ENCODE measurements at regions not wholly inside any gene's neighbourhood (a gene's known extent, or its start where the extent isn't known, plus 50 kb on each side); places are given as distances from the start of the nearest gene placed in this dataset.
A peak's percentile ranks its signal among the peaks of the same experiment; 100 is the strongest.

DNA sequence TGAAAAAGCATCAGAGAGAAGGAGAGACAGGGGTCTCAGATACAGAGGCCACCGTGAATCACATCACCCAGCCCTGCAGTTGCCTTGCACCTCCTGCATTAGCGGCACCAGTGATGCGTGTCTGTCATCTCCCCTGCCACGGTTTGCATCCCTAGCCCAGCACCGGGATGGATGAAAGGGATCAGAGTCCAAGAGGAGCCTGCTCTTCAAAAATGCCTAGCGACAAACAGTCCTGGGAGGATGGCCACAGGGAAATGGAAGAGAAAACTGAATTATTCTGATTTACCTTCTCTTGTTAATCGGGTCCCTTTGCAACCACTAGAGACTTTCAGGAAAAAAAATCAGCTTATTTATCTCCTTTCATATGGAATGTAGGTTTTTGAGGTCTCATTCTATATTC, 495.6 kb upstream of the KIRREL3 start:
- TF ChIP-seq, protein P1, sequence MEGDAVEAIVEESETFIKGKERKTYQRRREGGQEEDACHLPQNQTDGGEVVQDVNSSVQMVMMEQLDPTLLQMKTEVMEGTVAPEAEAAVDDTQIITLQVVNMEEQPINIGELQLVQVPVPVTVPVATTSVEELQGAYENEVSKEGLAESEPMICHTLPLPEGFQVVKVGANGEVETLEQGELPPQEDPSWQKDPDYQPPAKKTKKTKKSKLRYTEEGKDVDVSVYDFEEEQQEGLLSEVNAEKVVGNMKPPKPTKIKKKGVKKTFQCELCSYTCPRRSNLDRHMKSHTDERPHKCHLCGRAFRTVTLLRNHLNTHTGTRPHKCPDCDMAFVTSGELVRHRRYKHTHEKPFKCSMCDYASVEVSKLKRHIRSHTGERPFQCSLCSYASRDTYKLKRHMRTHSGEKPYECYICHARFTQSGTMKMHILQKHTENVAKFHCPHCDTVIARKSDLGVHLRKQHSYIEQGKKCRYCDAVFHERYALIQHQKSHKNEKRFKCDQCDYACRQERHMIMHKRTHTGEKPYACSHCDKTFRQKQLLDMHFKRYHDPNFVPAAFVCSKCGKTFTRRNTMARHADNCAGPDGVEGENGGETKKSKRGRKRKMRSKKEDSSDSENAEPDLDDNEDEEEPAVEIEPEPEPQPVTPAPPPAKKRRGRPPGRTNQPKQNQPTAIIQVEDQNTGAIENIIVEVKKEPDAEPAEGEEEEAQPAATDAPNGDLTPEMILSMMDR (IDR thresholded peaks at IDR 0.05): no peak
- H3K9me3 Mint-ChIP-seq (ENCODE audit: unreplicated experiment): peaks cover 7% of the 10 kb centered on the region
- DNase-seq (ENCODE audit: extremely low spot score, unreplicated experiment): no peak
- no peaks in the 10 kb centered on the region for H3K27me3 Mint-ChIP-seq (ENCODE audit: unreplicated experiment)
- no peaks in the 10 kb centered on the region for H3K36me3 Mint-ChIP-seq (ENCODE audit: unreplicated experiment)
- no peak overlapping the region for H3K4me3 Mint-ChIP-seq (ENCODE audit: unreplicated experiment)
- H3K27ac Mint-ChIP-seq (ENCODE audit: unreplicated experiment): no peak overlapping the region
- H3K4me1 Mint-ChIP-seq (ENCODE audit: unreplicated experiment): no peaks in the 10 kb centered on the region

DNA sequence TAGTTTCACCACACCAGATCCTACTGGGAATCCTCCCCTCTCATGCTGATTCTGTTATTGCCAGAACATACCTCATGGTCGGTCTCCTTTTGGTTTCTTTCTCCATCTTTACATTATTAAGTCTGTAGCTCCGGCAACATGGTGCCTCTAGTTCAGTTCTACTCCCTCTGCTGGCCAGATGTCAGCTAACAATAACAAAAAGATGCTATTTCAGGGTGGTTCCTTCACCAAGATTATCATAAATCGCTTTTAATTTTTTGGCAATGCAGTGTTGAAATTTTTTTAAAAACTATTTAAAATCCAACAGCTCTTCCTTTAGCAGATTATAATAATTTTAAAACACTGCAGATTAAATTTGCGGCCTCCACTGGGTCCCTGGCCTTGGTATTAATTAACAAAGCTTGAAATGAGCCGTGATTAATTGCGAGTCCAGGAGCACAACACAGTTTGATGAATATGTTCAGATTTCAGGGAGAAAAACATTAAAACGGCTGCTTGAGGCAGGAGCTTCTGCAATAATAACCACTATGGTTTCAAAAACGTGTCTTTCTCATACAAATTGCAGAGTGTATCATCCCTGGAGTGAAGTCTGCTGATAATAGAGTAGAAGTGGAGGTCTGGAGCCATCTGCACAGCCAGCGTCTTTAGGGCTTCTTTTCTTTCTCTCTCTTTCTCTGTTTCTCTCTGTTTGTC, 492.9 kb upstream of the KIRREL3 start:
- Mint-ChIP-seq H3K27me3 (ENCODE audit: unreplicated experiment) (no peaks in the 10 kb centered on the region), H3K4me3 (ENCODE audit: unreplicated experiment) (no peak overlapping the region)
- no peak for DNase-seq (ENCODE audit: extremely low spot score, unreplicated experiment)

GRCh38 chr11:127492029-127492428, 491.5 kb upstream of the KIRREL3 start:
- Mint-ChIP-seq H3K4me1 (ENCODE audit: unreplicated experiment) (no peaks in the 10 kb centered on the region), H3K4me3 (ENCODE audit: unreplicated experiment) (no peak overlapping the region), H3K27me3 (ENCODE audit: unreplicated experiment) (no peaks in the 10 kb centered on the region), H3K9me3 (ENCODE audit: unreplicated experiment) (peaks cover 8% of the 10 kb centered on the region), H3K36me3 (ENCODE audit: unreplicated experiment) (no peaks in the 10 kb centered on the region), H3K27ac (ENCODE audit: unreplicated experiment) (no peak overlapping the region)
- TF ChIP-seq, protein P1 (IDR thresholded peaks at IDR 0.05): no peak
- no peak for DNase-seq (ENCODE audit: extremely low spot score, unreplicated experiment)

More for the DNA sequence above, 492.9 kb upstream of the KIRREL3 start:
- Mint-ChIP-seq H3K27ac (ENCODE audit: unreplicated experiment) (no peak overlapping the region), H3K4me1 (ENCODE audit: unreplicated experiment) (no peaks in the 10 kb centered on the region), H3K9me3 (ENCODE audit: unreplicated experiment) (peaks cover 8% of the 10 kb centered on the region), H3K36me3 (ENCODE audit: unreplicated experiment) (no peaks in the 10 kb centered on the region)
- TF ChIP-seq, protein P1 (IDR thresholded peaks at IDR 0.05): peak; percentile 41

DNA sequence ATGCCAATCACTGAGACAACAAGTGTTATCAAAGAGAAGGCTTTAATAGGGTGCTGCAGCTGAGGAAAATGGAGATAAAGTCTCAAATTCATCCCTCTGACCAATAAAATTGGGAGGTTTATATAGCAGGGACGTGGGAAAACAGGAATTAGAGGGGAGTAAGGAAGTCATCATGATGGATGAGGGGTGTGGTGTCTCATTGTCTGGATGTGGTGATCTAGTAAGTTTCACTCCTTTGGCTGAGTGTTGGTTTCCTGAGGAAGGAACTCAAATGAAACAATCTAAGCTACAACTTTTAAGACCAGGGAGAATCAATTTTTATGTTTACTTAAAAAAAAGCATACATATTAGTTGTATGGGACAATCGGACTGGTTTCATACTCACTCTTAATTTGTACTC, 491.0 kb upstream of the KIRREL3 start:
- H3K27me3 Mint-ChIP-seq (ENCODE audit: unreplicated experiment): no peaks in the 10 kb centered on the region
- no peaks in the 10 kb centered on the region for H3K36me3 Mint-ChIP-seq (ENCODE audit: unreplicated experiment)
- H3K9me3 Mint-ChIP-seq (ENCODE audit: unreplicated experiment): peaks cover 8% of the 10 kb centered on the region
- no peaks in the 10 kb centered on the region for H3K4me1 Mint-ChIP-seq (ENCODE audit: unreplicated experiment)
- TF ChIP-seq, protein P1 (IDR thresholded peaks at IDR 0.05): no peak
- no peak overlapping the region for H3K4me3 Mint-ChIP-seq (ENCODE audit: unreplicated experiment)
- no peak for DNase-seq (ENCODE audit: extremely low spot score, unreplicated experiment)
- H3K27ac Mint-ChIP-seq (ENCODE audit: unreplicated experiment): no peak overlapping the region

GRCh38 chr11:127490896-127491295, 490.3 kb upstream of the KIRREL3 start:
- no peaks in the 10 kb centered on the region for H3K4me1 Mint-ChIP-seq (ENCODE audit: unreplicated experiment)
- H3K4me3 Mint-ChIP-seq (ENCODE audit: unreplicated experiment): no peak overlapping the region
- H3K9me3 Mint-ChIP-seq (ENCODE audit: unreplicated experiment): peaks cover 8% of the 10 kb centered on the region
- no peak for DNase-seq (ENCODE audit: extremely low spot score, unreplicated experiment)
- TF ChIP-seq, protein P1 (IDR thresholded peaks at IDR 0.05): no peak
- no peaks in the 10 kb centered on the region for H3K27me3 Mint-ChIP-seq (ENCODE audit: unreplicated experiment)
- no peak overlapping the region for H3K27ac Mint-ChIP-seq (ENCODE audit: unreplicated experiment)
- H3K36me3 Mint-ChIP-seq (ENCODE audit: unreplicated experiment): no peaks in the 10 kb centered on the region

Data from osteocyte (in vitro differentiated cells).